ENCODE measurements at regions not wholly inside any gene's neighbourhood (a gene's known extent, or its start where the extent isn't known, plus 50 kb on each side); places are given as distances from the start of the nearest gene placed in this dataset.

GRCh38 chr12:90619943-90620342 is 335.0 kb downstream of the CCER1 start:
- no peaks in the 10 kb centered on the region for H3K27me3 Mint-ChIP-seq (ENCODE audit: low read depth)
- H3K9me3 Mint-ChIP-seq, result no peaks in the 10 kb centered on the region
- no peak overlapping the region for H3K4me3 Mint-ChIP-seq
- no peak overlapping the region for H3K27ac Mint-ChIP-seq (ENCODE audit: unreplicated experiment)
- peaks cover 6% of the 10 kb centered on the region for H3K4me1 Mint-ChIP-seq
- no peaks in the 10 kb centered on the region for H3K36me3 Mint-ChIP-seq (ENCODE audit: low read depth)
- DNase-seq (ENCODE audit: low read depth, low spot score), result no peak
- TF ChIP-seq CTCF (conservative IDR thresholded peaks at IDR 0.05), result no peak

GRCh38 chr12:90618586-90618985 is 336.4 kb downstream of the CCER1 start:
- Mint-ChIP-seq H3K4me1 (peaks cover 6% of the 10 kb centered on the region), H3K9me3 (no peaks in the 10 kb centered on the region), H3K27ac (ENCODE audit: unreplicated experiment) (no peak overlapping the region), H3K27me3 (ENCODE audit: low read depth) (no peaks in the 10 kb centered on the region), H3K4me3 (no peak overlapping the region), H3K36me3 (ENCODE audit: low read depth) (no peaks in the 10 kb centered on the region)
- no peak for DNase-seq (ENCODE audit: low read depth, low spot score)
- no peak for TF ChIP-seq CTCF (conservative IDR thresholded peaks at IDR 0.05)

- no peak for TF ChIP-seq CTCF (conservative IDR thresholded peaks at IDR 0.05)
- Mint-ChIP-seq H3K9me3 (no peaks in the 10 kb centered on the region), H3K27ac (ENCODE audit: unreplicated experiment) (no peak overlapping the region), H3K36me3 (ENCODE audit: low read depth) (no peaks in the 10 kb centered on the region), H3K4me1 (no peaks in the 10 kb centered on the region), H3K4me3 (no peak overlapping the region), H3K27me3 (ENCODE audit: low read depth) (no peaks in the 10 kb centered on the region)
- no peak for DNase-seq (ENCODE audit: low read depth, low spot score)
Observed at GRCh38 chr12:90611891-90612290, 343.1 kb downstream of the CCER1 start.

GRCh38 chr12:90611048-90611447 is 343.9 kb downstream of the CCER1 start:
- Mint-ChIP-seq H3K9me3 (no peaks in the 10 kb centered on the region), H3K27ac (ENCODE audit: unreplicated experiment) (no peak overlapping the region), H3K27me3 (ENCODE audit: low read depth) (no peaks in the 10 kb centered on the region), H3K36me3 (ENCODE audit: low read depth) (no peaks in the 10 kb centered on the region), H3K4me1 (no peaks in the 10 kb centered on the region), H3K4me3 (no peak overlapping the region)
- no peak for DNase-seq (ENCODE audit: low read depth, low spot score)
- TF ChIP-seq CTCF (conservative IDR thresholded peaks at IDR 0.05), result no peak

- no peaks in the 10 kb centered on the region for H3K9me3 Mint-ChIP-seq
- H3K27ac Mint-ChIP-seq (ENCODE audit: unreplicated experiment), result no peak overlapping the region
- H3K27me3 Mint-ChIP-seq (ENCODE audit: low read depth), result no peaks in the 10 kb centered on the region
- DNase-seq (ENCODE audit: low read depth, low spot score), result no peak
- H3K36me3 Mint-ChIP-seq (ENCODE audit: low read depth), result no peaks in the 10 kb centered on the region
- no peak overlapping the region for H3K4me3 Mint-ChIP-seq
- H3K4me1 Mint-ChIP-seq, result no peaks in the 10 kb centered on the region
- no peak for TF ChIP-seq CTCF (conservative IDR thresholded peaks at IDR 0.05)
Observed at GRCh38 chr12:90593596-90594295, 361.2 kb downstream of the CCER1 start.
